ENCODE measurements at regions not wholly inside any gene's neighbourhood (a gene's known extent, or its start where the extent isn't known, plus 50 kb on each side); places are given as distances from the start of the nearest gene placed in this dataset.

- H3K27ac ChIP-seq (ENCODE audit: poor library complexity, severe bottlenecking), result peak overlapping the region; percentile 43
- no peaks in the 10 kb centered on the region for H3K9me3 ChIP-seq (ENCODE audit: severe bottlenecking)
- H3K36me3 ChIP-seq (ENCODE audit: low read depth), result no peaks in the 10 kb centered on the region
- H3K4me3 ChIP-seq (ENCODE audit: severe bottlenecking), result peak overlapping the region; percentile 44
- TF ChIP-seq CTCF (IDR thresholded peaks at IDR 0.05; ENCODE audit: poor library complexity, severe bottlenecking), result peak; percentile 80
- H3K27me3 ChIP-seq (ENCODE audit: insufficient read depth, poor library complexity, severe bottlenecking), result no peaks in the 10 kb centered on the region
- DNase-seq (ENCODE audit: low spot score), result no peak
- peaks cover 5% of the 10 kb centered on the region for H3K4me1 ChIP-seq (ENCODE audit: insufficient read depth, poor library complexity, severe bottlenecking)
- no peak for ATAC-seq (ENCODE audit: low read depth)
These were observed 58.3 kb upstream of the ACOT11 start for GRCh38 chr1:54489627-54490250.

GRCh38 chr1:54488779-54489626 is 59.0 kb upstream of the ACOT11 start:
- Histone ChIP-seq H3K27ac (ENCODE audit: poor library complexity, severe bottlenecking) (peak overlapping the region; percentile 43), H3K36me3 (ENCODE audit: low read depth) (no peaks in the 10 kb centered on the region), H3K27me3 (ENCODE audit: insufficient read depth, poor library complexity, severe bottlenecking) (no peaks in the 10 kb centered on the region), H3K4me1 (ENCODE audit: insufficient read depth, poor library complexity, severe bottlenecking) (peaks cover 5% of the 10 kb centered on the region), H3K9me3 (ENCODE audit: severe bottlenecking) (no peaks in the 10 kb centered on the region), H3K4me3 (ENCODE audit: severe bottlenecking) (peak overlapping the region; percentile 44)
- ATAC-seq (ENCODE audit: low read depth) (peak; percentile 76), DNase-seq (ENCODE audit: low spot score) (no peak)
- TF ChIP-seq CTCF (IDR thresholded peaks at IDR 0.05; ENCODE audit: poor library complexity, severe bottlenecking), result peak; percentile 96

GRCh38 chr1:54488065-54488750 is 59.8 kb upstream of the ACOT11 start:
- H3K9me3 ChIP-seq (ENCODE audit: severe bottlenecking), result no peaks in the 10 kb centered on the region
- ATAC-seq (ENCODE audit: low read depth), result peak; percentile 73

GRCh38 chr1:54487571-54488050 is 60.4 kb upstream of the ACOT11 start:
- DNase-seq (ENCODE audit: low spot score), result no peak
- TF ChIP-seq CTCF (IDR thresholded peaks at IDR 0.05; ENCODE audit: poor library complexity, severe bottlenecking), result no peak
- no peak for ATAC-seq (ENCODE audit: low read depth)
- Histone ChIP-seq H3K4me3 (ENCODE audit: severe bottlenecking) (peak overlapping the region; percentile 44), H3K27ac (ENCODE audit: poor library complexity, severe bottlenecking) (no peak overlapping the region), H3K4me1 (ENCODE audit: insufficient read depth, poor library complexity, severe bottlenecking) (peaks cover 5% of the 10 kb centered on the region), H3K36me3 (ENCODE audit: low read depth) (no peaks in the 10 kb centered on the region), H3K9me3 (ENCODE audit: severe bottlenecking) (no peaks in the 10 kb centered on the region), H3K27me3 (ENCODE audit: insufficient read depth, poor library complexity, severe bottlenecking) (no peaks in the 10 kb centered on the region)

More at GRCh38 chr1:54488065-54488750, 59.8 kb upstream of the ACOT11 start:
- peak; percentile 85 for DNase-seq (ENCODE audit: low spot score)
- Histone ChIP-seq H3K4me3 (ENCODE audit: severe bottlenecking) (peak overlapping the region; percentile 44), H3K4me1 (ENCODE audit: insufficient read depth, poor library complexity, severe bottlenecking) (peaks cover 5% of the 10 kb centered on the region), H3K27me3 (ENCODE audit: insufficient read depth, poor library complexity, severe bottlenecking) (no peaks in the 10 kb centered on the region), H3K27ac (ENCODE audit: poor library complexity, severe bottlenecking) (peak overlapping the region; percentile 43), H3K36me3 (ENCODE audit: low read depth) (no peaks in the 10 kb centered on the region)
- no peak for TF ChIP-seq CTCF (IDR thresholded peaks at IDR 0.05; ENCODE audit: poor library complexity, severe bottlenecking)

Data from RWPE2 (cell line).